HepG2 (cell line): ENCODE measurements at regions not wholly inside any gene's neighbourhood (a gene's known extent, or its start where the extent isn't known, plus 50 kb on each side); places are given as distances from the start of the nearest gene placed in this dataset.

Experiments
- TCF7L2 ChIP-seq: IDR thresholded peaks from 2 replicates; pipeline ENCODE4 v1.6.1; 2011; ENCODE audit warnings: mild to moderate bottlenecking, low read depth, low read length, moderate library complexity
- ZNF30 ChIP-seq: sonication (generic); formaldehyde crosslinking; IDR thresholded peaks from 2 replicates; pipeline ENCODE4 v1.5.0; 2020; ENCODE audit warnings: mild to moderate bottlenecking, missing genetic modification reagents
- ZNF430 ChIP-seq: sonication (generic); formaldehyde crosslinking; IDR thresholded peaks from 2 replicates; pipeline ENCODE4 v1.9.0; 2021; ENCODE audit warnings: mild to moderate bottlenecking, missing genetic modification reagents
- ZNF792 ChIP-seq: IDR thresholded peaks from 2 replicates; pipeline ENCODE4 v1.6.1; 2016
- TF ChIP-seq, protein P1 (sequence below): IDR thresholded peaks from 2 replicates; pipeline ENCODE4 v1.6.1; 2012; ENCODE audit warnings: inconsistent platforms
- TF ChIP-seq, protein P2 (sequence below): sonication (generic); formaldehyde crosslinking; IDR thresholded peaks from 2 replicates; pipeline ENCODE4 v1.4.0; 2020; ENCODE audit warnings: missing genetic modification reagents
- TF ChIP-seq, protein P3 (sequence below): sonication (generic); formaldehyde crosslinking; IDR thresholded peaks from 2 replicates; pipeline ENCODE4 v1.4.0; 2020; ENCODE audit warnings: low read depth, missing genetic modification reagents
- TF ChIP-seq, protein P4 (sequence below): sonication (generic); formaldehyde crosslinking; IDR thresholded peaks from 2 replicates; pipeline ENCODE4 v1.4.0; 2020; ENCODE audit warnings: missing genetic modification reagents
- TF ChIP-seq, protein P5 (sequence below): sonication (generic); formaldehyde crosslinking; IDR thresholded peaks from 2 replicates; pipeline ENCODE4 v1.9.0; 2021; ENCODE audit warnings: mild to moderate bottlenecking, missing genetic modification reagents

DNA sequence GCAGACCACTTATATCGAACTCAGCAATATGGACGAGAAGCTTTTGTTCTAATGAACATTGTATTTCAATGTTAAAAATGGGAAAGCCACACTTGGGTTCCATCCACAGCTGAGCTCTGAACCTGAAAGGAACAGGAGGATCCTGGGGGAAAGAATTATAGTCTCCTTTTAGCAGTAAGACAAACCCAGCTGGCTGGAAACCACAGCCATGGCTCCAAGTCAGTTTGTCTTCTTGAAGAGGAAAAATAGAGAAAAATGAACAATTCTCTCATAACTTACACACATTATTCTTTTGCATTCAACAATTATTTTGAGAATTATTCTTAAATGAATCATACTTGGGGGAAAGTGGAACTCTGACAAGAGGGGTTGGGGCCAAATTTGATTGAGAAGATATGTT, 149.2 kb upstream of the VEPH1 start:
- TF ChIP-seq ZNF792 (no peak), ZNF430 (CRISPR knock-in tag) (no peak), ZNF30 (CRISPR knock-in tag) (no peak), TCF7L2 (no peak)
- TF ChIP-seq, protein P1, sequence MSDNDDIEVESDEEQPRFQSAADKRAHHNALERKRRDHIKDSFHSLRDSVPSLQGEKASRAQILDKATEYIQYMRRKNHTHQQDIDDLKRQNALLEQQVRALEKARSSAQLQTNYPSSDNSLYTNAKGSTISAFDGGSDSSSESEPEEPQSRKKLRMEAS: no peak
- TF ChIP-seq, protein P2, sequence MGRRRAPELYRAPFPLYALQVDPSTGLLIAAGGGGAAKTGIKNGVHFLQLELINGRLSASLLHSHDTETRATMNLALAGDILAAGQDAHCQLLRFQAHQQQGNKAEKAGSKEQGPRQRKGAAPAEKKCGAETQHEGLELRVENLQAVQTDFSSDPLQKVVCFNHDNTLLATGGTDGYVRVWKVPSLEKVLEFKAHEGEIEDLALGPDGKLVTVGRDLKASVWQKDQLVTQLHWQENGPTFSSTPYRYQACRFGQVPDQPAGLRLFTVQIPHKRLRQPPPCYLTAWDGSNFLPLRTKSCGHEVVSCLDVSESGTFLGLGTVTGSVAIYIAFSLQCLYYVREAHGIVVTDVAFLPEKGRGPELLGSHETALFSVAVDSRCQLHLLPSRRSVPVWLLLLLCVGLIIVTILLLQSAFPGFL (CRISPR knock-in tag): no peak
- TF ChIP-seq, protein P3, sequence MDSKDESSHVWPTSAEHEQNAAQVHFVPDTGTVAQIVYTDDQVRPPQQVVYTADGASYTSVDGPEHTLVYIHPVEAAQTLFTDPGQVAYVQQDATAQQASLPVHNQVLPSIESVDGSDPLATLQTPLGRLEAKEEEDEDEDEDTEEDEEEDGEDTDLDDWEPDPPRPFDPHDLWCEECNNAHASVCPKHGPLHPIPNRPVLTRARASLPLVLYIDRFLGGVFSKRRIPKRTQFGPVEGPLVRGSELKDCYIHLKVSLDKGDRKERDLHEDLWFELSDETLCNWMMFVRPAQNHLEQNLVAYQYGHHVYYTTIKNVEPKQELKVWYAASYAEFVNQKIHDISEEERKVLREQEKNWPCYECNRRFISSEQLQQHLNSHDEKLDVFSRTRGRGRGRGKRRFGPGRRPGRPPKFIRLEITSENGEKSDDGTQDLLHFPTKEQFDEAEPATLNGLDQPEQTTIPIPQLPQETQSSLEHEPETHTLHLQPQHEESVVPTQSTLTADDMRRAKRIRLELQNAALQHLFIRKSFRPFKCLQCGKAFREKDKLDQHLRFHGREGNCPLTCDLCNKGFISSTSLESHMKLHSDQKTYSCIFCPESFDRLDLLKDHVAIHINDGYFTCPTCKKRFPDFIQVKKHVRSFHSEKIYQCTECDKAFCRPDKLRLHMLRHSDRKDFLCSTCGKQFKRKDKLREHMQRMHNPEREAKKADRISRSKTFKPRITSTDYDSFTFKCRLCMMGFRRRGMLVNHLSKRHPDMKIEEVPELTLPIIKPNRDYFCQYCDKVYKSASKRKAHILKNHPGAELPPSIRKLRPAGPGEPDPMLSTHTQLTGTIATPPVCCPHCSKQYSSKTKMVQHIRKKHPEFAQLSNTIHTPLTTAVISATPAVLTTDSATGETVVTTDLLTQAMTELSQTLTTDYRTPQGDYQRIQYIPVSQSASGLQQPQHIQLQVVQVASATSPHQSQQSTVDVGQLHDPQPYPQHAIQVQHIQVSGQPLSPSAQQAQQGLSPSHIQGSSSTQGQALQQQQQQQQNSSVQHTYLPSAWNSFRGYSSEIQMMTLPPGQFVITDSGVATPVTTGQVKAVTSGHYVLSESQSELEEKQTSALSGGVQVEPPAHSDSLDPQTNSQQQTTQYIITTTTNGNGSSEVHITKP (CRISPR knock-in tag): no peak
- TF ChIP-seq, protein P4, sequence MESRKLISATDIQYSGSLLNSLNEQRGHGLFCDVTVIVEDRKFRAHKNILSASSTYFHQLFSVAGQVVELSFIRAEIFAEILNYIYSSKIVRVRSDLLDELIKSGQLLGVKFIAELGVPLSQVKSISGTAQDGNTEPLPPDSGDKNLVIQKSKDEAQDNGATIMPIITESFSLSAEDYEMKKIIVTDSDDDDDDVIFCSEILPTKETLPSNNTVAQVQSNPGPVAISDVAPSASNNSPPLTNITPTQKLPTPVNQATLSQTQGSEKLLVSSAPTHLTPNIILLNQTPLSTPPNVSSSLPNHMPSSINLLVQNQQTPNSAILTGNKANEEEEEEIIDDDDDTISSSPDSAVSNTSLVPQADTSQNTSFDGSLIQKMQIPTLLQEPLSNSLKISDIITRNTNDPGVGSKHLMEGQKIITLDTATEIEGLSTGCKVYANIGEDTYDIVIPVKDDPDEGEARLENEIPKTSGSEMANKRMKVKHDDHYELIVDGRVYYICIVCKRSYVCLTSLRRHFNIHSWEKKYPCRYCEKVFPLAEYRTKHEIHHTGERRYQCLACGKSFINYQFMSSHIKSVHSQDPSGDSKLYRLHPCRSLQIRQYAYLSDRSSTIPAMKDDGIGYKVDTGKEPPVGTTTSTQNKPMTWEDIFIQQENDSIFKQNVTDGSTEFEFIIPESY: no peak
- TF ChIP-seq, protein P5, sequence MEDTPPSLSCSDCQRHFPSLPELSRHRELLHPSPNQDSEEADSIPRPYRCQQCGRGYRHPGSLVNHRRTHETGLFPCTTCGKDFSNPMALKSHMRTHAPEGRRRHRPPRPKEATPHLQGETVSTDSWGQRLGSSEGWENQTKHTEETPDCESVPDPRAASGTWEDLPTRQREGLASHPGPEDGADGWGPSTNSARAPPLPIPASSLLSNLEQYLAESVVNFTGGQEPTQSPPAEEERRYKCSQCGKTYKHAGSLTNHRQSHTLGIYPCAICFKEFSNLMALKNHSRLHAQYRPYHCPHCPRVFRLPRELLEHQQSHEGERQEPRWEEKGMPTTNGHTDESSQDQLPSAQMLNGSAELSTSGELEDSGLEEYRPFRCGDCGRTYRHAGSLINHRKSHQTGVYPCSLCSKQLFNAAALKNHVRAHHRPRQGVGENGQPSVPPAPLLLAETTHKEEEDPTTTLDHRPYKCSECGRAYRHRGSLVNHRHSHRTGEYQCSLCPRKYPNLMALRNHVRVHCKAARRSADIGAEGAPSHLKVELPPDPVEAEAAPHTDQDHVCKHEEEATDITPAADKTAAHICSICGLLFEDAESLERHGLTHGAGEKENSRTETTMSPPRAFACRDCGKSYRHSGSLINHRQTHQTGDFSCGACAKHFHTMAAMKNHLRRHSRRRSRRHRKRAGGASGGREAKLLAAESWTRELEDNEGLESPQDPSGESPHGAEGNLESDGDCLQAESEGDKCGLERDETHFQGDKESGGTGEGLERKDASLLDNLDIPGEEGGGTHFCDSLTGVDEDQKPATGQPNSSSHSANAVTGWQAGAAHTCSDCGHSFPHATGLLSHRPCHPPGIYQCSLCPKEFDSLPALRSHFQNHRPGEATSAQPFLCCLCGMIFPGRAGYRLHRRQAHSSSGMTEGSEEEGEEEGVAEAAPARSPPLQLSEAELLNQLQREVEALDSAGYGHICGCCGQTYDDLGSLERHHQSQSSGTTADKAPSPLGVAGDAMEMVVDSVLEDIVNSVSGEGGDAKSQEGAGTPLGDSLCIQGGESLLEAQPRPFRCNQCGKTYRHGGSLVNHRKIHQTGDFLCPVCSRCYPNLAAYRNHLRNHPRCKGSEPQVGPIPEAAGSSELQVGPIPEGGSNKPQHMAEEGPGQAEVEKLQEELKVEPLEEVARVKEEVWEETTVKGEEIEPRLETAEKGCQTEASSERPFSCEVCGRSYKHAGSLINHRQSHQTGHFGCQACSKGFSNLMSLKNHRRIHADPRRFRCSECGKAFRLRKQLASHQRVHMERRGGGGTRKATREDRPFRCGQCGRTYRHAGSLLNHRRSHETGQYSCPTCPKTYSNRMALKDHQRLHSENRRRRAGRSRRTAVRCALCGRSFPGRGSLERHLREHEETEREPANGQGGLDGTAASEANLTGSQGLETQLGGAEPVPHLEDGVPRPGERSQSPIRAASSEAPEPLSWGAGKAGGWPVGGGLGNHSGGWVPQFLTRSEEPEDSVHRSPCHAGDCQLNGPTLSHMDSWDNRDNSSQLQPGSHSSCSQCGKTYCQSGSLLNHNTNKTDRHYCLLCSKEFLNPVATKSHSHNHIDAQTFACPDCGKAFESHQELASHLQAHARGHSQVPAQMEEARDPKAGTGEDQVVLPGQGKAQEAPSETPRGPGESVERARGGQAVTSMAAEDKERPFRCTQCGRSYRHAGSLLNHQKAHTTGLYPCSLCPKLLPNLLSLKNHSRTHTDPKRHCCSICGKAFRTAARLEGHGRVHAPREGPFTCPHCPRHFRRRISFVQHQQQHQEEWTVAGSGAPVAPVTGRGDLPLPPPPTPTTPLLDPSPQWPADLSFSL: no peak
